HUES6 (cell line): ENCODE measurements at regions not wholly inside any gene's neighbourhood (a gene's known extent, or its start where the extent isn't known, plus 50 kb on each side); places are given as distances from the start of the nearest gene placed in this dataset.

Experiments used
- H3K27ac ChIP-seq: 2 replicates; pipeline ENCODE4 v1.7.0; 2013; ENCODE audit warnings: low read depth, mild to moderate bottlenecking, low read length, inconsistent platforms
- H3K27me3 ChIP-seq: 2 replicates; pipeline ENCODE4 v1.6.1; 2013; ENCODE audit warnings: low read length; ENCODE audit not compliant: control insufficient read depth, insufficient read depth
- H3K36me3 ChIP-seq: 2 replicates; pipeline ENCODE4 v1.6.1; 2013; ENCODE audit warnings: low read length; ENCODE audit not compliant: control insufficient read depth, insufficient read depth
- H3K4me1 ChIP-seq: 2 replicates; pipeline ENCODE4 v1.6.1; 2013; ENCODE audit warnings: low read length; ENCODE audit not compliant: control insufficient read depth, insufficient read depth
- H3K4me3 ChIP-seq: 2 replicates; pipeline ENCODE4 v1.5.1; 2013; ENCODE audit warnings: low read depth, low read length
- H3K9ac ChIP-seq: one replicate; pipeline ENCODE4 v1.6.1; 2013; ENCODE audit warnings: mild to moderate bottlenecking, low read length
- H3K9me3 ChIP-seq: 2 replicates; pipeline ENCODE4 v1.6.1; 2013; ENCODE audit warnings: low read depth, low read length; ENCODE audit not compliant: control insufficient read depth, insufficient read depth

GRCh38 chr5:86878250-86878649 is 260.5 kb downstream of the COX7C start:
- H3K36me3 ChIP-seq, result no peaks in the 10 kb centered on the region
- H3K27ac ChIP-seq, result no peak overlapping the region
- H3K4me1 ChIP-seq, result peaks cover 24% of the 10 kb centered on the region
- H3K9ac ChIP-seq, result no peak overlapping the region
- H3K4me3 ChIP-seq, result no peak overlapping the region
- H3K27me3 ChIP-seq, result no peaks in the 10 kb centered on the region
- H3K9me3 ChIP-seq, result no peaks in the 10 kb centered on the region

- H3K4me3 ChIP-seq, result no peak overlapping the region
- H3K27me3 ChIP-seq, result no peaks in the 10 kb centered on the region
- no peak overlapping the region for H3K27ac ChIP-seq
- no peaks in the 10 kb centered on the region for H3K36me3 ChIP-seq
- peaks cover 24% of the 10 kb centered on the region for H3K4me1 ChIP-seq
- H3K9ac ChIP-seq, result no peak overlapping the region
- no peaks in the 10 kb centered on the region for H3K9me3 ChIP-seq
These were observed 261.3 kb downstream of the COX7C start for GRCh38 chr5:86879086-86879485.

GRCh38 chr5:86880344-86880743 is 262.6 kb downstream of the COX7C start:
- H3K27me3 ChIP-seq, result no peaks in the 10 kb centered on the region
- no peak overlapping the region for H3K27ac ChIP-seq
- H3K9me3 ChIP-seq, result no peaks in the 10 kb centered on the region
- no peaks in the 10 kb centered on the region for H3K36me3 ChIP-seq
- no peak overlapping the region for H3K4me3 ChIP-seq
- no peak overlapping the region for H3K9ac ChIP-seq
- H3K4me1 ChIP-seq, result peaks cover 24% of the 10 kb centered on the region

GRCh38 chr5:86880785-86881492 is 263.2 kb downstream of the COX7C start:
- H3K9me3 ChIP-seq, result no peaks in the 10 kb centered on the region
- H3K4me1 ChIP-seq, result peaks cover 24% of the 10 kb centered on the region
- H3K36me3 ChIP-seq, result no peaks in the 10 kb centered on the region
- no peak overlapping the region for H3K9ac ChIP-seq
- H3K27me3 ChIP-seq, result no peaks in the 10 kb centered on the region
- no peak overlapping the region for H3K27ac ChIP-seq
- no peak overlapping the region for H3K4me3 ChIP-seq

GRCh38 chr5:86881493-86882090 is 263.9 kb downstream of the COX7C start:
- no peaks in the 10 kb centered on the region for H3K9me3 ChIP-seq
- H3K4me3 ChIP-seq, result no peak overlapping the region
- H3K27ac ChIP-seq, result no peak overlapping the region
- peaks cover 24% of the 10 kb centered on the region for H3K4me1 ChIP-seq
- no peak overlapping the region for H3K9ac ChIP-seq
- H3K27me3 ChIP-seq, result no peaks in the 10 kb centered on the region
- H3K36me3 ChIP-seq, result no peaks in the 10 kb centered on the region

- H3K27me3 ChIP-seq, result no peaks in the 10 kb centered on the region
- no peaks in the 10 kb centered on the region for H3K36me3 ChIP-seq
- H3K4me3 ChIP-seq, result no peak overlapping the region
- no peaks in the 10 kb centered on the region for H3K9me3 ChIP-seq
- no peak overlapping the region for H3K9ac ChIP-seq
- H3K27ac ChIP-seq, result no peak overlapping the region
- H3K4me1 ChIP-seq, result peaks cover 16% of the 10 kb centered on the region
These were observed 266.9 kb downstream of the COX7C start for GRCh38 chr5:86884608-86885007.

- no peak overlapping the region for H3K27ac ChIP-seq
- H3K36me3 ChIP-seq, result no peaks in the 10 kb centered on the region
- H3K4me3 ChIP-seq, result no peak overlapping the region
- H3K9ac ChIP-seq, result no peak overlapping the region
- H3K9me3 ChIP-seq, result no peaks in the 10 kb centered on the region
- peaks cover 16% of the 10 kb centered on the region for H3K4me1 ChIP-seq
- no peaks in the 10 kb centered on the region for H3K27me3 ChIP-seq
These were observed 267.3 kb downstream of the COX7C start for GRCh38 chr5:86885011-86885410.

- H3K36me3 ChIP-seq, result no peaks in the 10 kb centered on the region
These were observed 267.9 kb downstream of the COX7C start for GRCh38 chr5:86885489-86886230.

GRCh38 chr5:86890375-86890774 is 272.6 kb downstream of the COX7C start:
- Histone ChIP-seq H3K4me1 (no peaks in the 10 kb centered on the region; the same call in 1 of the 2 replicates), H3K4me3 (no peak overlapping the region), H3K36me3 (no peaks in the 10 kb centered on the region), H3K27ac (no peak overlapping the region), H3K9ac (no peak overlapping the region), H3K27me3 (no peaks in the 10 kb centered on the region), H3K9me3 (no peaks in the 10 kb centered on the region)

More at GRCh38 chr5:86885489-86886230, 267.9 kb downstream of the COX7C start:
- H3K4me3 ChIP-seq, result no peak overlapping the region
- no peaks in the 10 kb centered on the region for H3K9me3 ChIP-seq
- no peak overlapping the region for H3K9ac ChIP-seq
- H3K27ac ChIP-seq, result no peak overlapping the region
- H3K27me3 ChIP-seq, result no peaks in the 10 kb centered on the region
- H3K4me1 ChIP-seq, result peaks cover 10% of the 10 kb centered on the region

GRCh38 chr5:86894056-86894455 is 276.3 kb downstream of the COX7C start:
- H3K27me3 ChIP-seq, result no peaks in the 10 kb centered on the region
- no peaks in the 10 kb centered on the region for H3K36me3 ChIP-seq
- no peaks in the 10 kb centered on the region; the same call in 1 of the 2 replicates for H3K4me1 ChIP-seq
- no peaks in the 10 kb centered on the region for H3K9me3 ChIP-seq
- H3K9ac ChIP-seq, result no peak overlapping the region
- no peak overlapping the region for H3K27ac ChIP-seq
- H3K4me3 ChIP-seq, result no peak overlapping the region

- Histone ChIP-seq H3K36me3 (no peaks in the 10 kb centered on the region), H3K27ac (no peak overlapping the region), H3K27me3 (no peaks in the 10 kb centered on the region)
These were observed 279.2 kb downstream of the COX7C start for GRCh38 chr5:86896916-86897315.

More at GRCh38 chr5:86896916-86897315, 279.2 kb downstream of the COX7C start:
- Histone ChIP-seq H3K4me3 (no peak overlapping the region), H3K9ac (no peak overlapping the region), H3K4me1 (no peaks in the 10 kb centered on the region; the same call in 1 of the 2 replicates), H3K9me3 (no peaks in the 10 kb centered on the region)
